ENCODE measurements at regions not wholly inside any gene's neighbourhood (a gene's known extent, or its start where the extent isn't known, plus 50 kb on each side); places are given as distances from the start of the nearest gene placed in this dataset.
A peak's percentile ranks its signal among the peaks of the same experiment; 100 is the strongest.

DNA sequence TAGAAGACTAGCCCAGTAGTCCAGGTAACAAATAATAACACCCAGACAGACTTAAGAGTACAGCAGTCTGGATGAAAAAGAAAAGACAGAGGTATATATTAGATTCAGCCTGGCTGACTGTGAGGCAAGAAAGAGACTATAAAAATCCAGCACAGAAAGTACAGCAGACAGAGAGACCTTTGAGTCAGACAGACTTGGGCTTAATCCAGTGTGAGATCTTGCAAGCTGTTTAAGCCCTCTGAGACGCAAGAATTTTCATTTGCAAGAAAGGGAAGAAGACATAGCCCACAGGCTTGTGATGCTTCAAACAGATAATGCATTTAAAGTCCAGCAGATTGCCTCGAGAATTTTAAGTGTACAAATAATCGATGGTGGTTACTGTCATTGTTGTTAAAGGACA is 471.4 kb downstream of the LIG4 start:
- peak; percentile 37 for DNase-seq (ENCODE audit: low spot score)

DNA sequence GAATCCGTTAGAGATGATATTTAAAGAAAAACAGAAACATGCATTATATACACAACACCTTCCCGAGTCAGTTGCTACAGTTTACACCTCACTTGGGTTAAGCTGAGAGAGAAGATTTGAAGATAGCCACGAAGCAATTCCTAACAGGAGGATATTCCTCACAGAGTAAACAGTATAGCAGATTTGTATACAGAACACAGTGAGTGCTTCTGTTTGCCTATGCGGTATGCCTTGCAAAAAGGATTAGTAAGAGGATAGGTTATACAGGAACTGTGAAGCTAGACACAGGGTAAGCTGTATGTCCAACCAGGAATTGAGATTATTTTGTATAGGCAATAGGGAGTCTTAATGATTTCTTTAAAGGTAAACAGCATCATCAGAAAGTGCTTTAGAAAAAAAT is 471.8 kb downstream of the LIG4 start:
- no peak for DNase-seq (ENCODE audit: low spot score)

- no peak for DNase-seq (ENCODE audit: low spot score)
Observed at GRCh38 chr13:107743100-107743499, 472.2 kb downstream of the LIG4 start.

DNA sequence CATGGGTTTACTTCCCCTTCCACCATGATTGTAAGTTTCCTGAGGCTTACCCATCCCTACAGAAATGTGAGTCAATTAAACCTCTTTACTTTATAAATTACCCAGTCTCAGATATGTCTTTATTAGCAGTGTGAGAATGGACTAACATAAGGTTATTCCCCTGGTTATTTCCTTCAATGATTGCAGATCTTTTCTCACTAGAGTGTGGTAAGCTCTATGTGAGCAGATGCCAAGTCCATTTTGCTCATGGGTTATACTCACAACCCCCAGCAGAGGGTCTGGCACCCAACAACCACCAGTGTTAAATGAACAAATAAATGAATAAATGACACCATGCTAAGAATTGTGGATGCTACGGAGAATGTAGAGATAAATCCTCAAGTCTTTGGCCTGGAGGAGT is 472.8 kb downstream of the LIG4 start:
- no peak for DNase-seq (ENCODE audit: low spot score)

GRCh38 chr13:107738004-107738403 is 477.3 kb downstream of the LIG4 start:
- DNase-seq (ENCODE audit: low spot score) = no peak

DNA sequence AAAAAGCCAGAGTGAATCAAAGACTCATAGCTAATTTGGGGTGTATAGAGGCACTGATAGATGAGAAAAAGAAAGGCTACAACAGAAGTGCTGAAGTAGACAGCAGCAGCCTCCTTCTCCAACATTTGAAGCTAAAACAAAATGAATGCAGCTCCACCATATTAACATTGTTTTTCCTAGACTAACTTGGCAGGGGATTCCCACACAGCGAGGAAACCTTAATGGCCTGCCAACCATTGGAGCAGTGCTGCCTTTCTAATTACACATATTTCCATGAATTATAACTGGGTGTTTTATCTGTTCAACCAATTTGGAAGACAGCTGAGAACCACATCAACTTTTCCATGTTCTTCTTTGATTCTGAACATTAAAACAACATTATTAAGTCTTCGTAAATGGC is 478.6 kb downstream of the LIG4 start:
- peak; percentile 24 for DNase-seq (ENCODE audit: low spot score)

DNA sequence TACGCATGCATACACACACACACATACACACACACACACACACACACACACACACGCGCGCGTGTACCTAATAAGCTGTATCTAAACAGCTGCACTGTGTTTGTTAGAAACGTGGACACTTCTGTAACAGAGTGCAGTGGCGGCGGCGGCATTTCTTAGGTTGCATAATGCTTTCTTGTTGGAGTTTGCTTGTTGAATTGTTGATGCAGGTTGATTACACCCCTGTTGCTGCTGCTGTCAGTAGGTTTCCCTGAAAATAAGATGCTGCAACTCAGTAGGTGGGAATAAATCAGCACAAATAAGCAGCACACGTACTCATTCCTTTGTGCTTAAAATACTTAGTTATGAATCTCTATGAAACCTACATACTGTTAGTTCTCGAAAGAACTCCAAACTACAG is 479.2 kb downstream of the LIG4 start:
- no peak for DNase-seq (ENCODE audit: low spot score)

DNA sequence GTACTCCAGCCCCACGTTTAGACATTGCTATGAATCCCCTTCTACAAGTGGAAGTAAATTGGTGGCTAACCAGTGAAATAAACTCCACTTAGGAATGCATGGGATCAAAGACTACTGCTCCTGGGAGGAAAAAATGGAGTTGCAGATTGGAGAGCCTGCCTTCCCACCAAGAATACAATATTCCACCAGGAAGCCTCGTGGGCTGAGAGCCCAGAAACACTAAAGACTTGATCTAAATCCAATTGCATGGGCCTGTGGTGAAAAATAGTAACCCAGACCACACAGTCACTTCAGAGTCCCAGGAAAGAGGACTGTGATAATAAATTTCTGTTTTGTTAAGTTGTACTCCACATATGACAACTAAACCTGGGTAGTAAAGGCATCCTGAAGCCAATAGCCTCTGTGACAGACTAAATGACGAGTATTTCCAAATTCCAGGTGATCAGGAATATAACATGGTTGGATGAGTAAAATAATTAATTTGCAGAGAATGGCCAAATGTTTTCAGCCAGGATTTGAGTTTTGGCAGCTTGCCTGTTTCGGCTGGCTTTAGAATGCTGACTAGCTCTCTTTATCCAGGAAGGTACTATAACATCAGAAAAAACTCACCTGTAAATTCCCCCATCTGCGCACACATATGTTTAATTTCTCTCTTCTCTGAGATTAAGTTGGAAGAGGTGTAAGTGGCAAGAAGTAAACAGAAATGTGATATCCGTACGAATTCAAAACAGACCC is 480.3 kb downstream of the LIG4 start:
- no peak for DNase-seq (ENCODE audit: low spot score)

- no peak for DNase-seq (ENCODE audit: low spot score)
Observed at GRCh38 chr13:107733276-107733675, 482.1 kb downstream of the LIG4 start.

- no peak for DNase-seq (ENCODE audit: low spot score)
Observed at GRCh38 chr13:107730813-107731212, 484.5 kb downstream of the LIG4 start.

DNA sequence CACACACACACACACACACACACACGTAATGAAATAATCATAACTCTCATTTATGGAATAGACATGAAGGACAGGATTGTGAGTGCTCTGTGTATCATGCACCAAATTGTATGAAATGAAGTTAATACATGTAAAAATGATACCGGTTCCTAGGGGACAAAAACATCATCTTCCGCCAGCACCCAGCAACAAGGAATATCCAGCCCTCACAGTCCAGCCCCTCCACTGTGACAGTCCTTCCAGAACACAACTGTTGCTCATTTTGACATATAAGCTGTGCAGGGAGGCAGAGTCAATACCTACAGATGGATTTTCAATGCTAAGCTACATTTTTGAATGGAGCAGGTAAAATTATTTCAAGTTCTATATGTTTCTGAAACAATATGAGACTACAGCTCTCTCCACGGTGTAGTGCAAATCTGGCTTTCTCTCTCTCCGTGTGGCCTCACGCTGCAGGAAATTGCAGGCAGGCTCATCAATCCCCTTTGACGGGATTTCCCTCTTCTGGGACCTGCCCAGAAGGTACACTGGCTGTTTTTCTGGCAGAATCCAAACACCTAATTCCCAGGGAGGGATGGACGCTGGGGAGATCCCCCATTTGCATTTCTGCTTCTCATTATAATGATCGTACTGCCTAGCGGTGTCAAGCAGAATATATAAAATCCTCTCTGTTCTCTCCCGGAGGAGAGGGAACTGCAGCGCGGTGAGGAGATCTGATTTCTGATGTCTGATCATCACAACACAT is 494.0 kb downstream of the LIG4 start:
- no peak for DNase-seq (ENCODE audit: low spot score)

- no peak for DNase-seq (ENCODE audit: low spot score)
Observed at GRCh38 chr13:107716741-107717140, 498.6 kb downstream of the LIG4 start.

DNA sequence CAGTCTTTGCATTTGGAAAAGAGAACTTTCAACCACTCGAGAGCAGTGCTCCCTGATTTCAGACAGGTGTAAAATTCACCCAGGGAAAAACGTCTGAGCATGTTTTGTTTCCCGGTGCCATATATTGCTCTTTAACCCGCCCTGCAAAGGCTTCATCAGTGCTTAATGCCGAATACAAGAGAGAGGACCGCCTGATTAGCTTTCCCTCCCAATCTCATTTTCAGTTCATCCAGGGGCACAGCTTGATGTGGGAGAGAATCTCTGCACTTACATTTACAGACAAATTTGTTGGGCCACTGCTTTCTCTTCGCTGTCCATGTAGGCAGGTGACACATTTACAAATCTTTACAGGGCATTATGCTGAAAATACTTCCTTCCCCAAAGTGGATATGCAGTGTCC is 499.1 kb downstream of the LIG4 start:
- DNase-seq (ENCODE audit: low spot score) = no peak

DNA sequence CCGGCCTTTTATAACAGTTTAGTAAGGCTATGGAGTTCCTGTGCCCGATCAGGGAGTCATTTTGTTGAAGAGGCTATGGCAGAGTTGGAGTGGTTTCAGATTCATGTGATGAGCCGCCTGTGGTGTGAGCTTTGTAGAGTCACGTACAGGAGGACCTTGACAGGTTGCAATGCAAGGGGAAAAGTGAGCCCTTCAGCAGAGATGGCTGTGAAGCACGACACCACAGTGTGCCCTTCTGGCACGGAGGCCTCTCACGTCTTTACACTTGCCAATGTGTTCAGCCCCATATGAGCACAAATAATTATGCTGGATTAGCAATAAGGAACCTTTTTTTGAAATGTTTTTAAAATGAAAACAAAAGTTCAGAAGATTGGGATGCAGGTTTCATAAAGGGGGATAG is 499.8 kb downstream of the LIG4 start:
- no peak for DNase-seq (ENCODE audit: low spot score)

- no peak for DNase-seq (ENCODE audit: low spot score)
Observed at GRCh38 chr13:107713314-107713713, 502.0 kb downstream of the LIG4 start.

- DNase-seq (ENCODE audit: low spot score) = no peak
Observed at GRCh38 chr13:107712145-107712860, 503.0 kb downstream of the LIG4 start.

- no peak for DNase-seq (ENCODE audit: low spot score)
Observed at GRCh38 chr13:107690181-107690580, 525.2 kb downstream of the LIG4 start.

DNA sequence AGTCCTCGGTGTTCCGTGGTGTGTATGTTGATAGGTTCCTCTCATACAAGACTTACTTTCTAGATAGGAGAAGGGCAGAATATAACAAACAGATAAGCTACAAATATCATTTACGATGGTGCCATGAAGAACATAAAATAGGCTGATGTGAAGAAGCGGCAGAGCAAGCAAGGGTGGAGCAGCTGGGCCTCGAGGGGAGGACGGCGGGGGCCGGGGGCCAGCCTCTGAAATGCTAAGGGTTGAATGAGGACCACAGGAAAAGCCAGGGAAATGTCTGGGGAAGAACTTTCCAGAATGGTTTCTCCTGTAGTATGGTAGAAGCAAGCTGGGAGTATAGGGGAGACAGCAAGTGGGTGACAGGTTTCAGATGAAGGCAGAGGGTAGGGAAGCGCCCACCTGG is 529.5 kb downstream of the LIG4 start:
- DNase-seq (ENCODE audit: low spot score) = no peak

- DNase-seq (ENCODE audit: low spot score) = no peak
Observed at GRCh38 chr13:107681600-107681999, 533.7 kb downstream of the LIG4 start.

GRCh38 chr13:107680115-107680514 is 535.2 kb downstream of the LIG4 start:
- no peak for DNase-seq (ENCODE audit: low spot score)

GRCh38 chr13:107678075-107678689 is 537.2 kb downstream of the LIG4 start:
- DNase-seq (ENCODE audit: low spot score) = no peak

DNA sequence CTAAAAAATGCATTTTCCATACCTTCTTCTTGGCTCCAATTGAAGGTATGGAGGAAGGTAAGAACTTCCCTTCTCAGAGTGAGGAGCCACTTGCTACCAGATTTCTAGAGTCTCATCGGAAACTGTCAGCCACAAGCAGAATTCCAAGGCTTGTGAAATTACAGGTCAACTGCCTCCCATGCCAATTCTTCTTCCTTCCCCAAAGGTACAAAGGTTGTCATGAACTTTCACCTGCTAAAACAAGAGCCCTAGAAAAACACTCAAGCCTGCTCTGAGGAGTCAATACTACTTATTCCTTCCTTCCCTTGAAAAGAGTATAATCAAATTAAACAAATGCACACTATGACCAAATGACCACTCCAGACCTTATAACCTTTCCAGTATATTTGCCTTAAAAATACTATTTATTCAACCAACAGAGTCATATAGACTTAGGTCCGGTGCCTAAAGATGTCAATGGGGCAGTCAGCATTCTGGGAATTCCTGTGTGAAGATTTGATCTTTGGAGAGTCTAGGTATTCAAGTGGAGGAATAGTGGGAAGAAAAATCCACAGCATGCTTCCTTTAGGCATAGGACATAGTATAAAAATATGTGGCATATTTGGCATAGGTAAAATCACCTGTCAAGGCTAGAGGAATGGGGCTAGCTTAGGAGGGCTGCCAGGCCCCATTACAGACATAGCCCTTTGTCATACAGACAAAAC is 539.3 kb downstream of the LIG4 start:
- no peak for DNase-seq (ENCODE audit: low spot score)

All from Ammon's horn (tissue), 1 donor.